Parathyroid adenoma (tissue), 2 donors: ENCODE measurements at regions not wholly inside any gene's neighbourhood (a gene's known extent, or its start where the extent isn't known, plus 50 kb on each side); places are given as distances from the start of the nearest gene placed in this dataset.
A peak's percentile ranks its signal among the peaks of the same experiment; 100 is the strongest.

Experiments
- H2AFZ ChIP-seq: fragments of 300-600 bp; sonication (generic); one replicate; pipeline ENCODE4 v1.7.0; 2017; ENCODE audit warnings: antibody characterized with exemption, mild to moderate bottlenecking
- H3K27ac ChIP-seq: fragments of 300-600 bp; sonication (generic); one replicate; pipeline ENCODE4 v1.7.0; 2017
- H3K27me3 ChIP-seq: fragments of 300-600 bp; sonication (generic); one replicate; pipeline ENCODE4 v1.7.0; 2017; ENCODE audit warnings: low read length; ENCODE audit not compliant: control insufficient read depth, insufficient read depth
- H3K36me3 ChIP-seq: fragments of 300-600 bp; sonication (generic); one replicate; pipeline ENCODE4 v1.7.0; 2017; ENCODE audit warnings: low read length; ENCODE audit not compliant: control insufficient read depth, insufficient read depth
- H3K4me1 ChIP-seq: fragments of 300-600 bp; sonication (generic); one replicate; pipeline ENCODE4 v1.7.0; 2017; ENCODE audit warnings: control low read depth
- H3K4me2 ChIP-seq: fragments of 300-600 bp; sonication (generic); one replicate; pipeline ENCODE4 v1.7.0; 2017; ENCODE audit warnings: low read length
- H3K4me3 ChIP-seq: fragments of 300-600 bp; sonication (generic); one replicate; pipeline ENCODE4 v1.7.0; 2017; ENCODE audit warnings: low read depth, low read length
- H3K79me2 ChIP-seq: fragments of 300-600 bp; sonication (generic); one replicate; pipeline ENCODE4 v1.7.0; 2017; ENCODE audit warnings: control low read depth
- H3K9ac ChIP-seq: fragments of 300-600 bp; sonication (generic); one replicate; pipeline ENCODE4 v1.7.0; 2017; ENCODE audit warnings: mild to moderate bottlenecking
- H3K9me3 ChIP-seq: fragments of 300-600 bp; sonication (generic); one replicate; pipeline ENCODE4 v1.7.0; 2017; ENCODE audit warnings: low read length; ENCODE audit not compliant: control insufficient read depth
- CTCF ChIP-seq: fragments of 300-600 bp; sonication (generic); IDR thresholded peaks from one replicate; pipeline ENCODE4 v1.7.0; 2017; ENCODE audit warnings: antibody characterized with exemption, mild to moderate bottlenecking
- donor health status: primary hyperparathyroidism.

- H3K4me3 ChIP-seq, result no peak overlapping the region
- H2AFZ ChIP-seq, result peak overlapping the region; percentile 34
- no peaks in the 10 kb centered on the region for H3K27me3 ChIP-seq
- no peak overlapping the region for H3K4me2 ChIP-seq
- no peak for TF ChIP-seq CTCF
- no peaks in the 10 kb centered on the region for H3K9me3 ChIP-seq
- no peak overlapping the region for H3K9ac ChIP-seq
- no peak overlapping the region for H3K27ac ChIP-seq
- no peaks in the 10 kb centered on the region for H3K36me3 ChIP-seq
- peaks cover 23% of the 10 kb centered on the region for H3K4me1 ChIP-seq
- H3K79me2 ChIP-seq, result no peaks in the 10 kb centered on the region
Observed at GRCh38 chr2:236753606-236754270, 184.1 kb downstream of the ACKR3 start.

DNA sequence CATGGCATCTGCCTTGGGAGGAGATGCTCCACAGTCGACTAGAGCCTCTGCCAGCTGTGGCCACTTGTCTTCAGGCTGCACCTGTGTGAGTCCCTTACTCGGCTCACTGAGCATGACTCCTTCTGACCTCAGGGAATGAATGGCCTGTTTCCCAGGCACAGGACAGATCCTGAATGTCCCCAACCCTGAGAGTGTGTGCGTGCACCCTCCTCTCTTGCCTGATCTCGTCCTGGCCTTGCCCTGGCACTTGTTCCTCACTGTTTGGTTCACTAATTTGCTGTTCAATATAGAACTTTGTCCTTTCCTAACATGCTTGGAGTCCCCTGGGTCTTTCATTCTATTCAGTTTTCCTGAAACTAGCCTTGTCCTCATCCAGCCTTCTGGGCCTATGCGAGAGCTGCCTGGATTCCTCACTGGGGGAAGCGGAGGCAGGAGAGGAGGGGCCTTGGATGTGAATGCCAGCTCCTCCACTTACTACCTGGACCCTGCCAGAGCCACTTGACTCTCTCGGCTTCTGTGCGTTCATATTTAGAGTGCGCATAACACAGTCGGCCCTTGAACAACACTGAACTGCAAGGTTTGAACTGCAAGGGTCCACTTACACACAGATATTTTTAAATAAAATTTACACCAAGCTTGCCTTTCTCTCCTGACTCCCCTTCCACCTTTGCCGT lies 184.8 kb downstream of the ACKR3 start:
- Histone ChIP-seq H3K27me3 (no peaks in the 10 kb centered on the region), H2AFZ (peak overlapping the region; percentile 34), H3K36me3 (no peaks in the 10 kb centered on the region), H3K27ac (no peak overlapping the region), H3K9me3 (no peaks in the 10 kb centered on the region), H3K9ac (no peak overlapping the region), H3K79me2 (no peaks in the 10 kb centered on the region), H3K4me1 (peaks cover 16% of the 10 kb centered on the region), H3K4me2 (no peak overlapping the region), H3K4me3 (no peak overlapping the region)
- TF ChIP-seq CTCF, result no peak

GRCh38 chr2:236755278-236755840 lies 185.7 kb downstream of the ACKR3 start:
- H3K4me3 ChIP-seq, result no peak overlapping the region
- no peaks in the 10 kb centered on the region for H3K36me3 ChIP-seq
- H3K9me3 ChIP-seq, result no peaks in the 10 kb centered on the region
- no peak overlapping the region for H3K27ac ChIP-seq
- TF ChIP-seq CTCF, result no peak
- no peak overlapping the region for H3K9ac ChIP-seq
- peaks cover 11% of the 10 kb centered on the region for H3K4me1 ChIP-seq
- H3K4me2 ChIP-seq, result no peak overlapping the region
- peak overlapping the region; percentile 20 for H2AFZ ChIP-seq
- no peaks in the 10 kb centered on the region for H3K27me3 ChIP-seq
- no peaks in the 10 kb centered on the region for H3K79me2 ChIP-seq

DNA sequence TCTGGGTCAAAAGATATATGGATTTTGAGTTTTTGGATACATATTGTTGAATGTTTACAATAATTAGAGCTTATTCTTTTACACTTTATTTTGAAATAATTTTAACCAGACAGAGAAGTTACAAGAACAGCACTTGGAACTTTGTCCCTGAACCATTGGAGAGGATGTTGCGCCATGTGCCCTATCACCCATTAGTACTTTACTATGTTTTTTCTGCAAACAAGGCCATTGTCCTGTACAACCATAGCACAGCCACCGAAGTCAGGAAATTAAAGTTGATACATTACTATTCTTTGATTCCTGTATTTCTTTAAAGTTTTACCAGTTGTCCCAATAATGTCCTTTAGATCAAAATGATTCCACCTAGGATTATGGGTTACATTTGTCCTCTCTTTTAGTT lies 188.8 kb downstream of the ACKR3 start:
- H2AFZ ChIP-seq, result no peak overlapping the region
- no peak overlapping the region for H3K9ac ChIP-seq
- peaks cover 9% of the 10 kb centered on the region for H3K4me1 ChIP-seq
- H3K27me3 ChIP-seq, result no peaks in the 10 kb centered on the region
- no peak for TF ChIP-seq CTCF
- no peaks in the 10 kb centered on the region for H3K9me3 ChIP-seq
- no peak overlapping the region for H3K4me2 ChIP-seq
- no peak overlapping the region for H3K4me3 ChIP-seq
- H3K27ac ChIP-seq, result no peak overlapping the region
- H3K36me3 ChIP-seq, result no peaks in the 10 kb centered on the region
- no peaks in the 10 kb centered on the region for H3K79me2 ChIP-seq
